HG03196 (cell line): ENCODE measurements at regions not wholly inside any gene's neighbourhood (a gene's known extent, or its start where the extent isn't known, plus 50 kb on each side); places are given as distances from the start of the nearest gene placed in this dataset.
A peak's percentile ranks its signal among the peaks of the same experiment; 100 is the strongest.

Experiments used
- ATAC-seq: cut with Tn5 transposase; IDR thresholded peaks from one replicate; pipeline ENCODE4 v1.9.1; 2021; ENCODE audit not compliant: unreplicated experiment

DNA sequence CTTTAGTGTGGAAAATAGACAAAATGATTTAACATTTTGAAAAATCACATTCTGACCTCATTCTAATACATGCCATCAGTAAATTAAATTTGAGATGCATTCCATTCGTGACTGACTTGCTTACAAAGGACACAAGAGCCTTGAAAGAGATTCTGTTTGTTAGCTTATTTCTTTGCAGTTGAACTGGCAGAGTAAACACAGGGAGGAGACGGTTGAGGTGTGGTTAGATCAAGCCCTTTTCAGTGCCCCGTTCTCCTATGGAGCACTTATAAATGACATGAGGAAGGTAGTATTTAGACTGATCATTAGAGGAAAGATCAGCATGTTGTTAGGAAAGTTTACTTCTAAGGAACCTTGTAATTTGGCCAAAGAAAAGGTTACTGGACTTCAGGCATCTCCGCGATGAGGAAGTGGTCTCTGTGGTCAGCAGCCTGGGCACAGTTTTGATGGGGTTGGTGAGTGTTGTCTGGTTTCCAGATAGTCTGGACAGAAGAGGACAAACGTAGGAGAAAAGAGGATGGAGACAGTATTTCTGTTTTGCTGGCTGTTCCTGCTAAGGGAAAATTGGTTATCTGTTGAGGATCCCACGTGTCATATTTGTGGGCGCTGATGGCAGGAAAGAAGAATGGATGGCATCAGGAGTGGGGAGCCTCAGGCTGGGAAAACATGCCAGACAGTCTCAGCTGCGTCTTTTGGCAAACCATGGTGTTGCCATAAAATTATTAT lies 328.9 kb upstream of the TBL1XR1 start:
- ATAC-seq = no peak

DNA sequence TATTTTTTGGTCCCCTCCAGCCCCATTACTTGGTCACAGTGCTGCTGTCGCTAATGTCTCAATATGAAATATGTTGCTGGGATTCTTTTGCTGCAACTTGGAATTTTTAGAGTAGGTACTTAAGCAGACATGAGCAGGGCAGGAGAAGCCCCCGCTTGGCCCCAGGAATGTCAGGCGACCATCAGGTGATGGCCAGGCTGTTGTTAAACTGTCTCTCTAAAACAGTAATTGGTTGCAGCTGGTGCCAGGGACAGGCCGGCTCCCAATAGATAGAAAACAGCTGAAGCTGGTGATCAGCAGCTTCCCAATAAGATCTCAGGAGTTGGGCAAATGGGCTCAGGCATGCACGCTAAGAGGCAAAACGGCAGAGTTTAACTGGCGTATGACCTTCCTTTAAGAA lies 329.9 kb upstream of the TBL1XR1 start:
- ATAC-seq = no peak

DNA sequence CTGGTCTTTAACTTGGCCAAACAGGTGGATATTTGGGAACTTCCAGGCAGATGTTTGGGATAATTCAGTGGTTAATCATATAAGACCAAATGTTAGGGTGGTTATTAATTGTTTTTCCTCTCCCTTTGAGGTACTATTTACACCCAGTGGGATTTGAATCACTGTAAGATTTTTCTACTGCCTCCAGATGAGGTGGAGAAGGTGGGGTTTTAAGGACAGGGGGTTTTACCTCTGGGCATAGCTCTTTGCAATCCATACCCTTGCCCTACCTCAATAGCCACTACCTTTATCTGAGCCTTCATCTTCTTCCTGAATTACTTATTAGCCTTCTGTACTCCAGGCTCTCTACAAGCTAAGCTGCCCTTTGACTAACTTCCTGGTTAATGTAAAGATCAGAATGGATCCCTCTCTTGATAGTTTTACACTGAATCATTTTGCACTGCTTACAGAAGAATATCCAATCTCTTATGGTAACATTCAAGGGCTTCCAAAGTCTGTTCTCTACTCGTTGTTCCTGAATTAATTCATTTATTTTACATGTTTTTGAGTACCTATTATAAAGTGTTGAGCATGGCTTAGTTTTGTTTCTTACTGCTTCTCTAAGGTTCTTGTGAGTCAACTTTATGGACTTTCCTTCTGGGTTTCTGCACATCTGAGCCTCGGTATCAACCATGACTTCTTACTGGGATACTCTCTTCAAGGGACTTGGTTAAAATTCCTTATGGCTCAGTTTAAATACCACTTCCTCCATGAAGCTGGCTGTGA lies 331.2 kb upstream of the TBL1XR1 start:
- no peak for ATAC-seq

GRCh38 chr3:177529071-177529550 lies 331.8 kb upstream of the TBL1XR1 start:
- no peak for ATAC-seq

DNA sequence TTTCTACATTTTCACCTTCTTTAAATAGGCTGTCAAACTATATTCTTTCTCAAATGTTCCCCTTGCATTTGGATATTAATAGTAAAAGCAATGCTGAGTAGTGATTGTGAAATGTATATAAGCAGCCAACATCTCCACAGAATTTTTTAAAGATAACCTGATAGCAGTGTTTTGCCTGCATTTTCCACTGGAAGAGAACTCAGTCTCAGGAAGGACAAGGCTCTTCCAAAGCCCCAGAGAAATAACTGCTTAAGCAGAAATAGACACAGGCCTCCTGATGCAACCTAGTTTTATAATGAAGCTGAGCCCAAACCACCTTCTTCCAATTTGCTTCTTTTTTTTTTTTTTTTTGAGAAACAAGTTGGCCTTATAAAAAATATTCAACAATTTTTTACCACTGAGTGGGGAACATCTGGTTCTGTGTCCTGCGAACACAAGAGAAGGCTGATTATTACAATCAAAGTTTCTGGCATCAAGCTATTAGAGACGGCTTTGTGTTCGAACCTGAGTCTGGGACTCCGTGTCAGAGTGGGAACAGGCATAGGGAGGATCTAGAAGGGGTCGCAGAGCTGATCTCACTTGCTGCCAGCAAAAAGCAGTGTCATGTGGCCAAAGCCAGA lies 332.5 kb upstream of the TBL1XR1 start:
- ATAC-seq = no peak

GRCh38 chr3:177530908-177531307 lies 333.6 kb upstream of the TBL1XR1 start:
- ATAC-seq = no peak

DNA sequence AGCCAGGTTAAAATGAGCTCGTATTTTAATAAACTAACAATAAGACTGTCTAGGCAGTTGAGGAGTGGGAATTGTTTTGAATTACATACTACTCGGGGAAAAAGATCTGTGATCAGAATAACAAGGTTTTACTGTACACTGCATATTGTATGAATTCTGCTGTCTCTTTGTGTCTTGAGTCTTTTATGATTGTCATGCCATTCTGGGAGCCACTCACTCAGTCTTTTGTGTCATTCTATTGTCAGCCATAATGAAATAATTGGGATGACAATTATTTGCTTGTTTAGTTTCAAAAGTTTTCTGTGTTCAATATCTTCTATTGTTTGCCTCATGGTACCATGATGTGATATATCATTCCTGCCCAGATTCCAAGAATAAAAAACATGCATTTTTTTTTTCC lies 339.6 kb upstream of the TBL1XR1 start:
- no peak for ATAC-seq

DNA sequence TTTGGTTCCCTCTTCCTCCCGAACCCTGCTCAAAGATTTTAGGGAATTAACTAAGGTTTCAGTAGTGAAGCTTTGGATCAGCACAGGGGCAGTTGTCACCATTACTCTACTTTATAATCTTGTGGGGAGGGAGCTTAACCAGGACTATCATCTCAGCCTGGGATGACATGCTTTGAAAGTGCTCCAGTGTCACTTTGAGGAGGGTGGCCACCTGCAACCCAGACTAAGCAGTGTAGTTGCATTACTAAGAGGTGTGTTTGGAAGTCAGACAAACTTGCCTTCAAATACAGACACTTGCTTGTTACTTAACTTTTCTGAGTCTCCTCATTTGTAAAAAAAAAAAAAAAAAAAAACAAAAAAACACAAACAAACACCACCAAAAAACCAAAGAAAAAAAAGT lies 340.3 kb upstream of the TBL1XR1 start:
- ATAC-seq = no peak

DNA sequence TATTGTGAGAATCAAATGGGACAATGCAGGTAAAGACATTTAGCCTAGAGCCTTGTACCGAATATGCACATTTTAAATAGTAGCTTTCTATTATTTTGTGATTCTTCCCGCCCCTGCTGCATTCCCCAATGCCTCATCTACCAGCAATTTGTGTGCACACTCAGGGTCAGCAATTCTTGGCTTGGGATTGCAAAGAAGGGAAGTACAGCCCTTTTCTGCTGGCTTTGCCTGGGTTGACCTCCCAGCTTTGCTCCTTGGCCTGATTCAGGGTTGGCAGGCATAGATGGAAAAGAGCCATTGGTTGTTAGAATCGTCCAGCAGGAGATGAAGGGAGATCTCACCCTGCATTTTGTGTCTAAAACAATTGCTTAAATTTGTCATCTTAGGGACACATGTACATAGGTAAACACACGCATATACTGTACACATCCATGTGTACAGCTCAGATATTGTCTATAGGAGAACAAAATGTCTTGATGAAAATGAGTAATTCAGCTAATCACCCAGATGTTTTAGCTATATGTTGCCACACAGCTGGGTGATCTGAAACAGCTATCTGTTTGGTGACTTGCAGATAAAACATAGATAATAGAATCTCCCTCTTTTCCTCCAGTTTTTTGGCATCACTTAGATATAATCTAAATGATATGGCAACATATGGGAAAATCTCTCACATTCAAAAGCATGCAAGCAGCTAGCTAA lies 340.9 kb upstream of the TBL1XR1 start:
- no peak for ATAC-seq

- ATAC-seq = peak; percentile 94
These were observed 341.8 kb upstream of the TBL1XR1 start for GRCh38 chr3:177538750-177539730.

DNA sequence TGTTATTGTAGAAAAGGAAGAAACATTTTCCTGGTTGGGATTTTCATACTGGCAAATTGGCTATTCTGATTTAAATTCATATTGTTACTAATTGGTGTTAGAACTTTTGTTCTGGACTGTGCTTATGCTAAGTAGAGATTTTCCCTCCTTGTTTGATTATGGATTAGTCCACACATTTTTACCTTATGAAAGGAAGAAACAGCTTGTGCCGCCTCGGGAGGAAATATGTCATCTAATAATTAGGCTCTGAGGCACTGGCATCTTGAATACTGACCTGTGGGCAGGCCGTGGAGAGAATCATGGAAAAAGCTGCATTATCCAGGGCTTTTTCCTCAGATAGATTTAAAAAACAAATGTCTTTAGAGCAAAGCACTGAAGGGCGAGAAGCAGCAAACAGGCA lies 344.3 kb upstream of the TBL1XR1 start:
- no peak for ATAC-seq

DNA sequence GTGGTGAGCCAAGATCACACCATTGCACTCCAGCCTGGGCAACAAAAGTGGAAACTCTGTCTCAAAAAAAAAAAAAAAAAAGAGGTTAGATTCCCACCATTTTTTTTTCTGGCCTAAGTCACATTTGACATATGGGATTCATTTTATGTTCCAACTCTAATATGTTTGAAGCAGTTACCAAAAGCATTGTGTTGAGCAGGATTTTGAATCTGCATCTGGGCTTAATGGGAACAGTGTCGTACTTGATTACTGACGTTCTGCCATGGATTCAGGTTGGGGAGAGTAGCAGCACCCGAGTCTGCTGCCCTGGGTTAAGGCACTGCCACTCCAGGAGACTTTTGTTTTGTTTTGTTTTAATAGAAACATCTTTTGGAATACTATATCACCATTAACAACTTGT lies 348.7 kb upstream of the TBL1XR1 start:
- ATAC-seq = no peak

- no peak for ATAC-seq
These were observed 350.5 kb upstream of the TBL1XR1 start for GRCh38 chr3:177547711-177548350.

GRCh38 chr3:177550667-177551066 lies 353.4 kb upstream of the TBL1XR1 start:
- no peak for ATAC-seq

GRCh38 chr3:177551431-177551836 lies 354.2 kb upstream of the TBL1XR1 start:
- no peak for ATAC-seq

DNA sequence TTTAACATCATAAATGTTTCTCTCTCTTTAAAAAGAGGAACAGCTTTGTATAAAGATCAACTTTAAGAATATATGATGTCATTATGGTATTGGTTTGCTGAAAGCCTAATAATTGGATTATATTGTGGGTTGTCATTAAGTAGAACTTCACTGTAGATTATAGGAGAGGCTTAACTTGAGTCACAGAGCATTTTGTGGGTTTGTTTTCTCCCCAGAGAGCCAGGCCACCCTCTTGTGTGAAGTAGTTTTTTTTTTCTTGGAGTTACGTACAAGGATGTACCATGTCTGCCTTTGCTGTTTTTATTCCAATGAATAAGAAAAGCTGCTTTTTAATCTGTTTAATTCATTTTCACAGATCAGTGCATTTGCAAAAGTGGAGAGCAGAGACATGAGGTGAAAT lies 354.8 kb upstream of the TBL1XR1 start:
- no peak for ATAC-seq

GRCh38 chr3:177553012-177553411 lies 355.7 kb upstream of the TBL1XR1 start:
- no peak for ATAC-seq

- no peak for ATAC-seq
These were observed 356.3 kb upstream of the TBL1XR1 start for GRCh38 chr3:177553579-177553978.

DNA sequence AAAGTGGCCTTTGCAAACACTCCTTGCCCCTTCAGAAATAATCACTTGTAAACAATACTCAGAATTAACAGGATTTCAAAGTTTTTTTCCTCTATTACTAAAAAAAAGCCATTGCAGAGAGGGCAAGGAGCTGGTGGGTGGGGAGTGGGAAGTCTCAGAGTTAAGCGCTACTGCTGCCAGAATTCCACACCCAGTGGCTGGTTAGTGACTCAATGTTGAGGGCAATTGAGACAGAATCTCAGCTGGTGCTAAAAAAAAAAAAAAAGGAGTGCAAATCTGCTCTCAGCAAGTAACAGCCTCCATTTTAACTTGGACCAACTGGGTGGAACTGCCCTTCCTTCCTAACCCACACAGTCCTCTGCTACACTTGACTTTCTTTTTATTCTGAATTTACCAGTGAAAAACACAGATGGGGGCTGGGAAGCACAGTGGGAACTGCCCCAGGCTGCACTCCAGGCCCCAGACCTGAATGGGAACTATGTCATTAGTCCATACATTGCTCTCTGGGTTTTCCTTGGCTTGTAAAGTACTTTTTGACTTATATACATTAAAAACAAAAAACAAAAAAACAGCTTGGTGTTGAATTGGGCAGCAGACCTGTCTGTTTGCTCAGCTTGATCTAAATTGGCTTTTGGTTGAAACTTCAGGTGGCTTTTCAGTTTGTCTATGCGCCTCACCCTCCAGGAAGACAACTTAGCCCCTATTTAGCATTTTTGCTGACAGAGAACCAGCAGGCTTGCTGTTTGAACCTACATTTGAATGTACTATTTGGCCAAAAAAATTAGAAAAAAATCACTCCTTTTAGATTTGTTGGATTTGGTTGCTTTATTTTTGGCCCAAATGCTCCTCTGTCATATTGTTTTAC lies 357.8 kb upstream of the TBL1XR1 start:
- no peak for ATAC-seq
